Kasumi-1 (cell line): ENCODE measurements at regions not wholly inside any gene's neighbourhood (a gene's known extent, or its start where the extent isn't known, plus 50 kb on each side); places are given as distances from the start of the nearest gene placed in this dataset.

Experiments
- DNase-seq, 2 experiments: peaks; one replicate each; lab custom pipeline; 2025; lab: John Stamatoyannopoulos, UW

- DNase-seq: no peak
These were observed 53.1 kb downstream of the ATXN3L start for GRCh38 chrX:13266641-13267345.

GRCh38 chrX:13265549-13266132, 54.2 kb downstream of the ATXN3L start:
- DNase-seq: no peak

- DNase-seq: no peak
These were observed 54.7 kb downstream of the ATXN3L start for GRCh38 chrX:13265111-13265510.

GRCh38 chrX:13263560-13264251, 56.1 kb downstream of the ATXN3L start:
- DNase-seq: no peak

- DNase-seq: no peak
These were observed 58.5 kb downstream of the ATXN3L start for GRCh38 chrX:13261348-13261747.

GRCh38 chrX:13260598-13260997, 59.3 kb downstream of the ATXN3L start:
- DNase-seq: no peak

GRCh38 chrX:13258725-13259124, 61.1 kb downstream of the ATXN3L start:
- DNase-seq: no peak

- no peak for DNase-seq
These were observed 61.8 kb downstream of the ATXN3L start for GRCh38 chrX:13258052-13258444.

GRCh38 chrX:13257223-13258051, 62.4 kb downstream of the ATXN3L start:
- no peak for DNase-seq

- no peak for DNase-seq
These were observed 63.2 kb downstream of the ATXN3L start for GRCh38 chrX:13256603-13257002.

GRCh38 chrX:13254870-13255269, 65.0 kb downstream of the ATXN3L start:
- DNase-seq: peak in 1 of 2 experiments; percentile 2

- no peak for DNase-seq
These were observed 65.6 kb downstream of the ATXN3L start for GRCh38 chrX:13254076-13254785.

GRCh38 chrX:13253223-13253622, 66.6 kb downstream of the ATXN3L start:
- DNase-seq: no peak

GRCh38 chrX:13252726-13253125, 67.1 kb downstream of the ATXN3L start:
- DNase-seq: no peak

- peak in 1 of 2 experiments; percentile 4 for DNase-seq
These were observed 68.8 kb downstream of the ATXN3L start for GRCh38 chrX:13250826-13251580.

- DNase-seq: no peak
These were observed 70.9 kb downstream of the ATXN3L start for GRCh38 chrX:13248867-13249486.

GRCh38 chrX:13239272-13239671, 80.6 kb downstream of the ATXN3L start:
- DNase-seq: no peak

- DNase-seq: peak; percentile 18 to 35
These were observed 83.9 kb downstream of the ATXN3L start for GRCh38 chrX:13235930-13236329.

GRCh38 chrX:13232484-13232883, 87.4 kb downstream of the ATXN3L start:
- DNase-seq: no peak

- no peak for DNase-seq
These were observed 93.6 kb downstream of the ATXN3L start for GRCh38 chrX:13226214-13226613.
